ENCODE measurements at regions not wholly inside any gene's neighbourhood (a gene's known extent, or its start where the extent isn't known, plus 50 kb on each side); places are given as distances from the start of the nearest gene placed in this dataset.

DNA sequence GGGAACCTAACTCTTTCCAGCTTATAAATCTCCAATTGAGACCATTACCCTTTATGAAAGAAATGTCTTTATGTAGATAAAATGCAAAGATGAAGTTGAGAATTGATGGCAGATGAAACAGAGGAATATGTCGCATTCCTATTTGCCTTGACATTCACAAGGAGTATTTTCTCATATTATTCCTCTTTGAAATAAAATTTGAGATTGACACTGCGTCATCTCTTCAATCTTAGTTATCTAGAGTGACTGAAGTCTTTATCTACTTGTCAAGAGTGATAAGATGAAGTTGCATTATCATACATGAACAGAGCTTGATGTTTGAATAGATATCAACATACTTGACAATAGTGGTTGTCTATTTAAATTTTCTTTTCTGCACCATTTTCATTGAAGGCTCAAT, 574.4 kb upstream of the SOX9 start:
- TF ChIP-seq CTCF (conservative IDR thresholded peaks at IDR 0.05; ENCODE audit: low read depth, low read length) = no peak
- TF ChIP-seq EZH2 (IDR thresholded peaks at IDR 0.05; ENCODE audit: borderline replicate concordance, low read depth, low read length, poor library complexity, severe bottlenecking) = no peak
